ENCODE measurements at regions not wholly inside any gene's neighbourhood (a gene's known extent, or its start where the extent isn't known, plus 50 kb on each side); places are given as distances from the start of the nearest gene placed in this dataset.

DNA sequence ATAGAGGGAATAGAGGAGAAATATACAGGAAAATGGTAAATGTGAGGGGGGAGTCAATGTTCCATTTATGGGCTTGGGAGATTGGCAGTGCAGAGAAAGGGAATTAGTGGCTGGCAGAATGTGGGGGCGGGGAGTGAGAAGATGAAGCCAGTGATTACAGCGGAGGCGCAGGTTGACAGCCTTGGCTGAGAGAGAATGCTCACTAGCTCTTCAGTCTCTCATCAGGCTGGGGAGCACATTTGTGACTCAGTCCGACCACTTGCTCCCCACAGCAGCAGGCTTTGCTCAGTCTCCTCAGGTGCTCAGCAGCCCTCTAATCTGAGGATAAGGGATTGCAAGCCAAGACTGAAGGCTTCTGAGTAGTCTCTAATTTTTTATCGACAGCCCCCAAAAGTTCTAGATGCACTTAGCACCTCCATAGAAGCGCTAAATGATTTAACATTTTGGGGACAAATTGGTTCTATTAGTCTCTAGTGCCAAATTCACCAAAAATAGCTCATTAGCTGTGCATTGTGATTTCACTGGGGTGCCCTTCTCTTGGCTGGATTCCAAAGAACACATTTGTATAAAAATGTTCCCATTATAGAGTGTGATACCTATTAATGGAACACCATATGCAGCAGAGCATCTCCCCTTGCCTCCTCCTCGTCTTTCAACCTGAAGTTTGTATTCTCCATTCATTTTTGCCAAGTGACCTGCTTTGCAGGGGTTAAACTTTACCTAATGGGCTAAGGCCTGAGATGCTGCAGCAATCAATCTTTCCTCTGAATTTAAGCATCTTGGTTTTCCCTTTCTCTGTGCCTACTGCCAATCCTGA is 191.8 kb downstream of the ZNF326 start:
- Mint-ChIP-seq H3K4me3 (no peak overlapping the region), H3K9me3 (no peaks in the 10 kb centered on the region), H3K27ac (no peak overlapping the region), H3K27me3 (peaks cover 14 to 15% of the 10 kb centered on the region in 2 donors), H3K36me3 (no peaks in the 10 kb centered on the region), H3K4me1 (no peaks in the 10 kb centered on the region)
- ChIA-PET POLR2A (no interaction called here), CTCF (no interaction called here)
- Histone ChIP-seq H3K4me3 (ENCODE audit: control insufficient read depth in 1 of 2, extremely low read depth in 1 of 2, low read length in 1 of 2) (no peak overlapping the region), H3K27ac (ENCODE audit: low read length) (no peak overlapping the region), H3K27me3 (replicated peaks in 1 of 2; ENCODE audit: control insufficient read depth in 2 of 2, extremely low read depth in 1 of 2, insufficient read depth in 2 of 2, low read length in 1 of 2) (no peaks in the 10 kb centered on the region), H3K9me3 (no peaks in the 10 kb centered on the region), H3K36me3 (ENCODE audit: control insufficient read depth in 2 of 2, extremely low read depth in 1 of 2, insufficient read depth in 1 of 2, low read length in 1 of 2) (no peaks in the 10 kb centered on the region), H3K4me1 (ENCODE audit: control insufficient read depth in 1 of 2, extremely low read depth in 1 of 2, insufficient read depth in 2 of 2, low read length in 2 of 2) (no peaks in the 10 kb centered on the region)
- 65% methylated on average over 4 of the region's 7 CpGs for WGBS (ENCODE audit: insufficient coverage)
- ATAC-seq (replicated peaks in 1 of 4) (no peak), DNase-seq (no peak)

DNA sequence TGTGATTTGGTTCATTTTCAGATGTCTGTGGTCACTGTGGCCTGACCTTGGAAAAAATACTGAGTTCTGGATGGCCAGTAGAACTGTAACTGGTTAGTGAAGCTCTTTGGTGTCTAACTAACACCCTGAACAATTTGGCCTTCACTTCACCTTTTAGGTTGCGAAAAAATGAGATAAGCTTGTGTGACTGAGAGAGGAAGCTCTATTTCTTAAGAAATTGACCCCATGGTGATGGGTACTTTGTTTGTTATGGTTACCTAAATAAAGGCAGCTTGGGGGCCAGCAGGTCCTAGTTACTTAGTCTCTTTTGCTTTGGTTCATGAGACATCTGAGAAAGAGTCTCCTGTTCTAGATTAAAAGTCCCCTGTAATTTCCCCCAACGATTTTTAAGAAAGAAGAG is 181.6 kb downstream of the ZNF326 start:
- Histone ChIP-seq H3K9me3 (no peaks in the 10 kb centered on the region), H3K4me1 (ENCODE audit: control insufficient read depth in 1 of 2, extremely low read depth in 1 of 2, insufficient read depth in 2 of 2, low read length in 2 of 2) (no peaks in the 10 kb centered on the region), H3K4me3 (ENCODE audit: control insufficient read depth in 1 of 2, extremely low read depth in 1 of 2, low read length in 1 of 2) (no peak overlapping the region), H3K36me3 (ENCODE audit: control insufficient read depth in 2 of 2, extremely low read depth in 1 of 2, insufficient read depth in 1 of 2, low read length in 1 of 2) (no peaks in the 10 kb centered on the region), H3K27ac (ENCODE audit: low read length) (no peak overlapping the region), H3K27me3 (replicated peaks in 1 of 2; ENCODE audit: control insufficient read depth in 2 of 2, extremely low read depth in 1 of 2, insufficient read depth in 2 of 2, low read length in 1 of 2) (no peaks in the 10 kb centered on the region)
- H3K27ac Mint-ChIP-seq = no peak overlapping the region
- H3K4me1 Mint-ChIP-seq = no peaks in the 10 kb centered on the region
- ChIA-PET CTCF (no interaction called here), POLR2A (no interaction called here)
- no CpG with 5 or more reads among the region's 2 CpGs for WGBS (ENCODE audit: insufficient coverage)
- no peak for ATAC-seq (replicated peaks in 1 of 4)
- H3K36me3 Mint-ChIP-seq = no peaks in the 10 kb centered on the region
- H3K27me3 Mint-ChIP-seq = peaks cover 0 to 7% of the 10 kb centered on the region in 2 donors
- H3K4me3 Mint-ChIP-seq = no peak overlapping the region
- DNase-seq = no peak
- H3K9me3 Mint-ChIP-seq = peaks cover 0 to 4% (median 0%) of the 10 kb centered on the region in 3 donors

DNA sequence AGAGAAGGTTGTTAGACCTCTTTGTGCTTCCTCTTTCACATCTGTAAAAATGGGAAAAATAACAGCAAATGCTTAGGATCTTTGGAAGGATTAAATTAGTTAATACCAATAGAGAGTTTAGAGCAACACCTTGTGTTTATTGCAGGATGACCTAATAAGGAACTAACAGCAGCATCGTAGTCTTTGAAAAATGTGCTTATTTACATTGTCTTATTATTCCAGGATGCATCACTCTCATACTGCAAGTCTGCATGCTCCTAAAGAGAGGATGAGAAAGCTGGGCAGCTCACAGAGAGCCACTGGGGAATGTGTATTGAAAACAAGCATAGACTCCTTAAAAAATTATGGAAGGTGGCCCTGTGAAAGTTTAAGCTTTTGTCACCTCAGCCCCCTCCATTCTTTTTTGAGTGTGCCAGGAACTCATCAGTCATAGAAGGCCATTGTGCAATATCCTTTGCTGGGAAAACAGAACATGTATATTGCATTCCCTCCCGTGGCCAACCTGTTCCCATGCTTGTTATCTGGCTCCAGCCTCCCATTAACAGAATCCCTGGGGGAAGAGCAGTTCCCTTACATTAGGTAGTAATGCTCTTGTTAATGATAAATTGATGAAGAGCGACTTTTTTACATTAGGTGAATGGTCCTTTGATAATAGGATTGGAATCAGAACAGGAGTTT is 180.7 kb downstream of the ZNF326 start:
- no peaks in the 10 kb centered on the region for H3K4me1 Mint-ChIP-seq
- Histone ChIP-seq H3K4me1 (ENCODE audit: control insufficient read depth in 1 of 2, extremely low read depth in 1 of 2, insufficient read depth in 2 of 2, low read length in 2 of 2) (no peaks in the 10 kb centered on the region), H3K4me3 (ENCODE audit: control insufficient read depth in 1 of 2, extremely low read depth in 1 of 2, low read length in 1 of 2) (no peak overlapping the region), H3K27me3 (replicated peaks in 1 of 2; ENCODE audit: control insufficient read depth in 2 of 2, extremely low read depth in 1 of 2, insufficient read depth in 2 of 2, low read length in 1 of 2) (no peaks in the 10 kb centered on the region), H3K27ac (ENCODE audit: low read length) (no peak overlapping the region), H3K9me3 (no peaks in the 10 kb centered on the region), H3K36me3 (ENCODE audit: control insufficient read depth in 2 of 2, extremely low read depth in 1 of 2, insufficient read depth in 1 of 2, low read length in 1 of 2) (no peaks in the 10 kb centered on the region)
- H3K9me3 Mint-ChIP-seq = peaks cover 0 to 4% (median 0%) of the 10 kb centered on the region in 3 donors
- no peak for DNase-seq
- WGBS (ENCODE audit: insufficient coverage) = no CpG with 5 or more reads among the region's 3 CpGs
- ATAC-seq (replicated peaks in 1 of 4) = no peak
- POLR2A ChIA-PET = no interaction called here
- CTCF ChIA-PET = no interaction called here
- H3K36me3 Mint-ChIP-seq = no peaks in the 10 kb centered on the region
- H3K27me3 Mint-ChIP-seq = peaks cover 0 to 7% of the 10 kb centered on the region in 2 donors
- no peak overlapping the region for H3K27ac Mint-ChIP-seq
- no peak overlapping the region for H3K4me3 Mint-ChIP-seq

DNA sequence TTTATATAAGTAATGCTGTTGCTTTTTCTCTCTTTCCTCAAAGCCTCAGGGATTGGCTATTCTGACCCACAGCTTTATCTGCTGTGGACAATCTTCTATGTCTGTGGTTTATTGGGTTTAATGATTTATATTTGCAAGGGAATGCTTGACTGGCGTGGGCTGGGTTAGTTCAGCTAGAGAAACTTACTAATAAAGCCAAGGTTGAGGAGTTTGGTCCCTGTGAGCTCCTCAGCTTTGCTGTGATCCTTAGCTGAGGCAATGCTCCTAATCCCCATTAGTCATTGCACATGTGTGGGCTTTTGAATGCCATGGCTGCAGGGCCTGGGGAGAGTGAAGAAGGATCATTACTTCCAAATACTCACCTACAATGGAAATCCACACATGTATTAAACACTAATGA is 179.3 kb downstream of the ZNF326 start:
- ChIA-PET POLR2A (no interaction called here), CTCF (no interaction called here)
- Mint-ChIP-seq H3K27ac (no peak overlapping the region), H3K9me3 (peaks cover 0 to 4% (median 0%) of the 10 kb centered on the region in 3 donors), H3K4me3 (no peak overlapping the region), H3K4me1 (no peaks in the 10 kb centered on the region), H3K27me3 (peaks cover 0 to 10% of the 10 kb centered on the region in 2 donors), H3K36me3 (no peaks in the 10 kb centered on the region)
- H3K4me1 ChIP-seq (ENCODE audit: control insufficient read depth in 1 of 2, extremely low read depth in 1 of 2, insufficient read depth in 2 of 2, low read length in 2 of 2) = no peaks in the 10 kb centered on the region
- H3K27ac ChIP-seq (ENCODE audit: low read length) = no peak overlapping the region
- no peak overlapping the region for H3K4me3 ChIP-seq (ENCODE audit: control insufficient read depth in 1 of 2, extremely low read depth in 1 of 2, low read length in 1 of 2)
- WGBS (ENCODE audit: insufficient coverage) = no CpG with 5 or more reads among the region's 1 CpG
- no peak for DNase-seq
- H3K9me3 ChIP-seq = no peaks in the 10 kb centered on the region
- no peaks in the 10 kb centered on the region for H3K27me3 ChIP-seq (replicated peaks in 1 of 2; ENCODE audit: control insufficient read depth in 2 of 2, extremely low read depth in 1 of 2, insufficient read depth in 2 of 2, low read length in 1 of 2)
- no peaks in the 10 kb centered on the region for H3K36me3 ChIP-seq (ENCODE audit: control insufficient read depth in 2 of 2, extremely low read depth in 1 of 2, insufficient read depth in 1 of 2, low read length in 1 of 2)
- no peak for ATAC-seq (replicated peaks in 1 of 4)

DNA sequence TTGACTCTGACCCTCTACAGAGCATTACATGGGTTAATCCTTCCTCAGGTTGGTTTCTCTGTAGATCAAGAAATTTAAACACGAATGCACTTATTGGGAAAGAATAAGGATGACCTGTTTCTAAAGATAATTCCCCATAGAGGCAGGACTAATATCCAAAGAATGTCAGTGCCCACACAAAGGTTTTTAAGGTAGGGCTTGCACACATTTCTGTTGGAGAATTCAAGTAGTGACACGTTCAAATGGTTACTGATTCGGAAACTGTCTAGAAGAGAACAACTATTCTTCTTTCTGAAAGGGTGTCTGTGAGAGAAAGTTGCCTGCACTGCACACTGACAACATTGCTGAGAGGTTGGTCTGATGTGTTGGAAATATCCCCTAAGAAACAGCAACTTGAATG is 167.3 kb downstream of the ZNF326 start:
- 75% methylated on average over 2 of the region's 3 CpGs for WGBS (ENCODE audit: insufficient coverage)
- CTCF ChIA-PET = no interaction called here
- POLR2A ChIA-PET = no interaction called here
- Mint-ChIP-seq H3K36me3 (no peaks in the 10 kb centered on the region), H3K27ac (no peak overlapping the region), H3K9me3 (peaks cover 0 to 4% (median 4%) of the 10 kb centered on the region in 3 donors), H3K4me3 (no peak overlapping the region), H3K4me1 (no peaks in the 10 kb centered on the region), H3K27me3 (peaks cover 36 to 39% of the 10 kb centered on the region in 2 donors)
- Histone ChIP-seq H3K4me1 (ENCODE audit: control insufficient read depth in 1 of 2, extremely low read depth in 1 of 2, insufficient read depth in 2 of 2, low read length in 2 of 2) (no peaks in the 10 kb centered on the region), H3K36me3 (ENCODE audit: control insufficient read depth in 2 of 2, extremely low read depth in 1 of 2, insufficient read depth in 1 of 2, low read length in 1 of 2) (no peaks in the 10 kb centered on the region), H3K27me3 (replicated peaks in 1 of 2; ENCODE audit: control insufficient read depth in 2 of 2, extremely low read depth in 1 of 2, insufficient read depth in 2 of 2, low read length in 1 of 2) (no peaks in the 10 kb centered on the region), H3K27ac (ENCODE audit: low read length) (no peak overlapping the region), H3K9me3 (no peaks in the 10 kb centered on the region), H3K4me3 (ENCODE audit: control insufficient read depth in 1 of 2, extremely low read depth in 1 of 2, low read length in 1 of 2) (no peak overlapping the region)
- DNase-seq (no peak), ATAC-seq (replicated peaks in 1 of 4) (no peak)

DNA sequence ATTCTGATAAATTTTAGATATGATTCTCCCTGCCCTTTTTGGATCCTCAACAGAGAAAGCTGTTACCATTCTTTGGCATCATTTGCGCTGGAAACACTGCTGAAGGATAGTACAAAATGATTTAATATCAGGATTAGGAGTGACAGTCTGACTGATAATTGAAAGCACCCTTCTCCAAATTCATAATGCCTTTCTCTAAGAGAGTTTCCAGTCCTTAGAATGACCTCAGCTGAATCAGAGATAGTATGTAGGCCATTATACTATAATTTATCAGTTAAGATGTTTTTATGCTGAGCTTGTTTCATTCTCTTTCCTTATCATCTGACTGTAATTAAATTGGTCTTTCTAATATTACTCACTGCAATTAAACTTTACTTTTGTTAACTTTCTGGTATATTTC is 166.7 kb downstream of the ZNF326 start:
- Mint-ChIP-seq H3K4me1 (no peaks in the 10 kb centered on the region), H3K27ac (no peak overlapping the region), H3K27me3 (peaks cover 37 to 38% of the 10 kb centered on the region in 2 donors), H3K4me3 (no peak overlapping the region), H3K9me3 (peaks cover 0 to 4% (median 2%) of the 10 kb centered on the region in 3 donors), H3K36me3 (no peaks in the 10 kb centered on the region)
- Histone ChIP-seq H3K27ac (ENCODE audit: low read length) (no peak overlapping the region), H3K9me3 (no peaks in the 10 kb centered on the region), H3K36me3 (ENCODE audit: control insufficient read depth in 2 of 2, extremely low read depth in 1 of 2, insufficient read depth in 1 of 2, low read length in 1 of 2) (no peaks in the 10 kb centered on the region), H3K4me1 (ENCODE audit: control insufficient read depth in 1 of 2, extremely low read depth in 1 of 2, insufficient read depth in 2 of 2, low read length in 2 of 2) (no peaks in the 10 kb centered on the region), H3K4me3 (ENCODE audit: control insufficient read depth in 1 of 2, extremely low read depth in 1 of 2, low read length in 1 of 2) (no peak overlapping the region), H3K27me3 (replicated peaks in 1 of 2; ENCODE audit: control insufficient read depth in 2 of 2, extremely low read depth in 1 of 2, insufficient read depth in 2 of 2, low read length in 1 of 2) (peaks cover 0 to 5% of the 10 kb centered on the region in 2 experiments)
- DNase-seq (no peak), ATAC-seq (replicated peaks in 1 of 4) (no peak)
- ChIA-PET CTCF (no interaction called here), POLR2A (no interaction called here)
- no CpG with 5 or more reads among the region's 1 CpG for WGBS (ENCODE audit: insufficient coverage)

Data from T-cell (primary cell).